ENCODE measurements at regions not wholly inside any gene's neighbourhood (a gene's known extent, or its start where the extent isn't known, plus 50 kb on each side); places are given as distances from the start of the nearest gene placed in this dataset.

GRCh38 chr9:12403721-12404120, 289.5 kb upstream of the TYRP1 start:
- TF ChIP-seq RAD21 (IDR thresholded peaks at IDR 0.05; ENCODE audit: low read length) (no peak), CHD1 (IDR thresholded peaks at IDR 0.05; ENCODE audit: low read depth, low read length) (no peak)

Data from IMR-90 (cell line).